ENCODE measurements at regions not wholly inside any gene's neighbourhood (a gene's known extent, or its start where the extent isn't known, plus 50 kb on each side); places are given as distances from the start of the nearest gene placed in this dataset.
"Not testable (repeated sequence)": the region's sequence is repeated elsewhere in the genome, so short reads cannot be mapped to it uniquely, and the experiment has no call there.

DNA sequence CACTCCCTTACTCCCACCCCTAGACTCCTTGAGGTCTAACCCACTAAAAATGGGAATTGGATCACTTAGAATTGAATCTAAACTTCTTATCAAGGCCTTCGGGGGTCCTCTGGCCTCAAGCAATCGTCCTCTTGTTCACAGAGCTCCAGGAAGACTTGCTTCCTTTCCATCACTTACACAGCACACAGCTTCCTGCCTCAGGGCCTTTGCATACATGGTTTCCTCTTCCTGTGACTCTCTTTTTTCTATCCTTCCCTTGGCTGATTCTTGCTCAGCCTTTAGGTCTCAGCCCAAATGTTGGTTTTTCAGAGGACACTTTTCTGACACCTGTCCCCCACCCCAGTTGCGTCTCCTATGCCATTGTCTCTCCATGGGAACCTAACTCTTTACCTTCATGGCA is 50.0 kb upstream of the ALDH1B1 start:
- DNase-seq = no peak

DNA sequence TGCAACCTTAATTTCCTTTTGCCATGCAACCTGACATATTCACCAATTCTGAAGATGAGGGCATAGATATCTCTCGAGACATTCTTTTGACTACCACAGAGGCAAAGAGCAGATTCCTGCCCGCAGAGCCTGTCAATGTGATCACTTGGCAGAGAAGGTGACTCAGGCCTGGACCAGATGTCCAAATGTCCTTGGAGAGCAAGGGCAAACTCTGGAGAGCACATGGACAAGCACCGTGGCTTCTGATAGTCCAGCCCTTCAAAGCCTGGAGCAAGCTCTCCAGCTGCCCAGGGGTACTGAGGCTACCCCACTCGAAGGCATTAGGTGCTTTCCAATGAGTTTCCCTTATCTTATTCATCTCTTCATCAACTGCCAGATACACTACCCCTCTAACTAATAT is 50.4 kb upstream of the ALDH1B1 start:
- DNase-seq = no peak

DNA sequence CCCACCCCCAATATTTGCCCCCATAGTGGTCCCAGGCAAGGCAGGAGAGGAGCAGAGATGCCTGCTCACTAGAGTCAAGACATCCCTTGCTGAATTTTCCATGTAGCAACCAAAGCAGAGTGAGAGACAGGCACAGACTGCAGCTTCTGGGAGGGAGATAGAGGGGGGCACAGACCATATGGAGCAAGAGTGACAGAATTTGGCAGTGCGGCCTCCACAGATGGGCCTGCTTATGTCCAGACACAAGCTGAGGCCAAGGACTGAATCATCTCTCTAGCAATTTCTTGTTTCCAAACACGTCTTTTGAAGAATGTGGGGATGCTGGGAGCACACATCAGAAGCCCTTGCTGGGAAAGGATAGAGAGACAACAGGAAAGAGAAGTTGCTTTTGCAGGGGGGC is 53.0 kb upstream of the ALDH1B1 start:
- no peak for DNase-seq

DNA sequence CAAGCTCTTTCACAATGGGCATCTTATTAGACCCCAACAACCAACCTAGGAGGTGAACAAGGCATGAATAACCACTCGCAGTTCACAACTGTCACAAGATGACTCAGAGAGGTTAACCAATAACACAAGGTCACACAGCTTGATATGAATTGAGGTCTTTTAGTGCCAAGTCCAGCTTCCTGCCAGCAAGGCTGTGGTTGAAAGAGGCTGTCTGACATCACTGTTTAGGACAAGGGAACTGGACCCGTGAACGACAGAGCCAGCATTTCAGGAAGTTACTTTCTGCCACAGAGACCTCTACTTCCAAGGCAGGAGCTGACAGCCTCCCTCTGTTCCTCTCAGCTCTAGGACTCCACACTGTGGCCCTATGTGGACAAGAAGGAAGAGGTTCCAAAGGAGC is 53.4 kb upstream of the ALDH1B1 start:
- DNase-seq = no peak

DNA sequence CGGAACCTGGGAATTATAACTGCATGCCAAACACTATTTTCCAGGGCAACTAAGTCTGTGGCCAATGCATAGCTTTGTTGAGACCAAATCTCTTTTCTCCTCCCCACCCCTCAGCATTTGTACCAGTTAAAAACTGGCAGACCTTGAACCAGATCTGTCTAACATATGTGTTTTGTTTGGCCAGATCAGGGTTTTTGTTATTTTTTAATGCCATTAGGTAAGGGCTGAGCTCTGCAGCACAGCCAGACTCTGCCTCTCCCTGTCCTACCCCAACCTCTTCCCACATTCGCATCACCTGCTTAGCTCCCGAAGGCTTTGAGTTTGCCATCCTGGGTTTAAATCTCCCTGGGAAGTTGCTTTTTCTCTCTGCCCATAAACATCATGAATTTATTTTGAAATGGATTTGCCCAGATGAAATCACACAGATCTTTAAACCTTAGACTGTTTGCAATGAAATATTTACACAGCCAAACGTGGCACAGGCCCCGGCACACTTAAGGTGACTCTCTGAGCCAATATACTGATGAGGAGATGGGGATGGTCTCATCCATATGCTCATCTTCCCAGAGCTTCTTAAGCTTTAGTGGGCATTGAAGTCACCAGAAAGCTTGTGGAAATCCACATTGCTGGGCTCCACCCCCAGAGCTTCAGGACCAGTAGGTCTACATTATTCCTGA is 54.0 kb upstream of the ALDH1B1 start:
- no peak for DNase-seq

GRCh38 chr9:38337706-38338264 is 54.7 kb upstream of the ALDH1B1 start:
- no peak for DNase-seq

- no peak for DNase-seq
Observed at GRCh38 chr9:38337181-38337580, 55.3 kb upstream of the ALDH1B1 start.

- no peak for DNase-seq
Observed at GRCh38 chr9:38336341-38336740, 56.2 kb upstream of the ALDH1B1 start.

GRCh38 chr9:38335686-38336085 is 56.8 kb upstream of the ALDH1B1 start:
- no peak for DNase-seq

DNA sequence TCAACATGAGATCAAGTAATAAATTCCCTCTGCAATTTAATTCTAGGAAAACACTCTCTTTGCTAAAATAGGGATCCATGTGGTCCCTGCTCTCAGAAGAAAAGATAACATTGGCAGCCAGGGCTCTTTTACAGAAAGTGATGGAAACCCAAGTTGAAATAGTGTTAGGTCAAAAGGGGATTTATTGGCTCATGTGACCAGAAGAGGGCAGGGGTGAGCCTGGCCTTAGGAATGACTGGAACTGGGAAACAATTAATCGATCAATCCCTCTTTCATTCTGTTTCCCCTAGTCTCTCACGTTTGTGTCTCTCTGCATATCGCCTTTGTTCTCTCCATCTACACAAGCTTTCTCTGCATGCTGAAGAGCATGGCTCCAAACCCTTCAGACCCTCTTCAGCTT is 58.3 kb upstream of the ALDH1B1 start:
- DNase-seq = no peak

- no peak for DNase-seq
Observed at GRCh38 chr9:38333047-38333446, 59.5 kb upstream of the ALDH1B1 start.

DNA sequence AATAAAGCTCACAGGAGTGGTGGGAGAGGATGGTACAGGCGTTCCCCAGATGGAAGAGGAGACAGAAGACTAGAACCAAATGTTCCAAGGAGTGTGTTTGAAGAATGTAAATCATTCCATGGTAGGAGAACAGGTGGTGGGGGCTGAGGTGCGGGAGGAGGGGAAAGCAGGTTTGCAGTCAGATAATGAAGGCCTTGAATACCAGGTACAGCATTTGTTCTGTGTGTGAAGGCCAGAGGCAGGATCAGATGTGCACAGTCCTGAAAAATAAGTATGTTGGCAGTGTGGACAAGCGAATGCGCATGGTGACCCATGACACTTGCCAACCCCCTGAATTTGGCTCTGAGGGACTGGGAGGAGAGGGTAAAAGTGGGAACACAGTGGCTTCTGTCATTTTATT is 59.9 kb upstream of the ALDH1B1 start:
- no peak for DNase-seq

DNA sequence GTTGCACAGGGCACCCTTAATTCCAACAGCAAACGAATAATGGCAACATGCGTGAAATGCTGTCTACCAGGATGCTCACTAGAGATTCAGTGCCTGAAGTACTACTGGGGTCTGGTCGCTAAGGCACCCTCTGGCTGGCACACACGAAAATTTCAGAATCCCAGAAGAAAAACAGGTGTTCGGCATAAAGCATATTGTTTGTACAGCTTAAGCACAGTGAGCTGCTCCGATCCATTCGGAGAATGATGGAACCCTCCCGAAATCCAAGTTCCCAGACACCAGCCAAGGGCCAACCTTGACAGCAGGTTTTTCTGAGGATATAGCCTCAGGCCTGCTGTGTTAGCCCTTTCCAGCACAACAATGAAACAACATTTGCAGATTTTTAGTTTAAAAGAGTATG is 61.4 kb upstream of the ALDH1B1 start:
- DNase-seq = no peak

DNA sequence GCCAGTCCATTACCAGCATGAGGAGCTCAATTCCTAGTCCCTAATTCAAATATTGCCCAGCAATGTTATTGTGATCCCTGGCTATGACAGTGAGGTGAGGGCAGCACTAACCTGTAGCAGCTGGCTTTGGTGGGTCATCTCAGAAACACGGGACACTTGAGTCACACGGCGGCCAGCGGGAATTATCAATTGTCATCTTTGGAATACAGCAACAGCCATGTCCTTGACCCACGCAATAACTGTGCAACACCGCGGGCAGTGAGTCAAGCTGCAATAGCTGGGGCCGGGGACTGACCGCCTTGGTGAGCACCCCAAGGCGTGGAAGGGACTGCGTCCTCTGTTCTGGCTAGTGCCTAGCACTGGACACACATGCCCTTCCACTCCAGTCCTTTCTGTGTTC is 62.5 kb upstream of the ALDH1B1 start:
- DNase-seq = no peak

DNA sequence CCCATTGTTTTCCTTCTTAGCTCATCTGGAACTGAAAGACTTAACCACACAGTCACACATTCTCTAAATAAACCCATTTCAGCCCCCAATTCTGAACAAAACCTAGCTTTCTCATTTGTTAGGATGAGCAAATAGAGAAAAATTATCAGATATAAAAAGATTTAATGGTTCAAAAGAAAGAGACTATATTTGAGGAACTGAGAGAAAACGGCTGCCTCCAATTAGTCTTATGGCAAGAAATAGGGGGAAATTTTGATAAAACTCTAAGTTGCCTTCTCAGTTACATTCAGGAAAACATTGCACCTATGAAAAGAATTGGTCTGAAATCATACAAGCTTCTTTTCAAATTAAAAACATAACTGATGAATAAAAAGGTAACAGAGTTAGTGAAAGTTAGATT is 63.7 kb upstream of the ALDH1B1 start:
- DNase-seq = no peak

DNA sequence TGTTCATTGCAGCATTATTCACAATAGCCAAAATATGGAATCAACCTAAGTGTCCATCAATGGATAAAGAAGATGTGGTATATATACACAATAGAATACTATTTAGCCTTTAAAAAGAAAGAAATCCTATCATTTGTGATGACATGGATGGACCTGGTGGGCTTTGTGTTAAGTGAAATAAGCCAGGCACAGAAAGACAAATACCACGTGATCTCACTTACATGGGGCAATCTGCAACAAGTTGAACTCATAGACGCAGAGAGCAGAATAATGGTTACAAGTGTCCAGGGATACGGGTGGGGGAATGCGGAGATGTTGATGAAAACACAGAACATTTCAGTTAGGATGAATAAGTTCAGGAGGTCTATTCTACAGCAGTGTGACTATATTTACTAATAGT is 66.4 kb upstream of the ALDH1B1 start:
- DNase-seq = no peak

DNA sequence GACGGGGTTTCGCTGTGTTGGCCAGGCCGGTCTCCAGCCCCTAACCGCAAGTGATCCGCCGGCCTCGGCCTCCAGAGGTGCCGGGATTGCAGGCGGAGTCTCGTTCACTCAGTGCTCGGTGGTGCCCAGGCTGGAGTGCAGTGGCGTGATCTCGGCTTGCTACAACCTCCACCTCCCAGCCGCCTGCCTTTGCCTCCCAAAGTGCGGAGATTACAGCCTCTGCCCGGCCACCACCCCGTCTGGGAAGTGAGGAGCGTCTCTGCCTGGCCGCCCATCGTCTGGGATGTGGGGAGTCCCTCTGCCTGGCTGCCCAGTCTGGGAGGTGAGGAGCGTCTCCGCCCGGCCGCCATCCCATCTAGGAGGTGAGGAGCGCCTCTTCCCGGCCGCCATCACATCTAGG is 68.3 kb upstream of the ALDH1B1 start:
- DNase-seq = not testable (repeated sequence)

DNA sequence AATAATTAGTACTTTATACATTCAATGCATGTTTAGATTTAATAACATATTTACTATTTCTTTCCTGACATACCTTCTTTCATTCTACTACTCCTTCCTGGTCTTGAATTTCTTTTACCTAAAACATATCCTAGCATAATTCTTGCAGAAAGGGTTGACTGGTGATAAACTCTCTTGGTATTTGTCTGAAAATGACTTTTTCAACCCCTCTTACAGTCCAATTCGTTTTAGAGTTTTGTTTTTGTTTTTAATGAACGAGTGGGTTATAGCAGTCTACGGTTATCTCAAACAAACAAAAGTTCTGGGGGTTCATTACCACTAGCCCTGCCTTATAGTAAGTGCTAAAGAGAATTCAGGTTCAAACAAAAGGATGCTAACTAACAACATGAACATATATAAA is 69.6 kb upstream of the ALDH1B1 start:
- no peak for DNase-seq

GRCh38 chr9:38319496-38320173 is 72.9 kb upstream of the ALDH1B1 start:
- no peak for DNase-seq

GRCh38 chr9:38318759-38319495 is 73.6 kb upstream of the ALDH1B1 start:
- no peak for DNase-seq

DNA sequence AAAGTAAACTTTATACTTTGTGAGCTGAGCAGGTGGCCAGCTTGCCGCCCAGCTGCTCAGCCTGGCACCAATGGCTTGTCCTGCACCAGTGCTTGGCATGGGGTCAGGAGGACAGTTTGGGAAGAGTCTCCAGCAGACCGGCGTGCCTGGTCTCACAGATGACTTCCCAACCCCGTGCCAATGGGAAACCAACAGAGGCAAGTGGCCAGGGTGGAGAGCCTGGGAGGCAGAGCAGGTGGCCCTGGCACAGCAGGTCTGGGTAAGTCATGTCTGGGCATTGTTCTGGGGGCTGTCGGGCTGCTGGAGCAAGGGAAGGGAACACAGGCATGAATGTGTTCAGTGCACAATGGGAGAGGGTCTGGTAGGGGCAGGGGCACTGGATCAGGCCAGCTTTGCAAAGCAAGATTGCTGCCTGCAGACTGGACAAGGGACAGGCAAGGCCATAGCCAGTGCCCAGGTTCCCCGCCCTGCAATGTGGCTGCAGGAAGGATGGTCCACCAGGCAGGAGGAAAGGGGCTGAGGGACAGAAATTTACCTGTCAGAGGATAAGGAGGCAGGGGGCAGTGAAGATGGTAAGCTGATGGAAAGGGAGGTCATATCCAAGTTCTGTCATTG is 76.2 kb upstream of the ALDH1B1 start:
- no peak for DNase-seq

DNA sequence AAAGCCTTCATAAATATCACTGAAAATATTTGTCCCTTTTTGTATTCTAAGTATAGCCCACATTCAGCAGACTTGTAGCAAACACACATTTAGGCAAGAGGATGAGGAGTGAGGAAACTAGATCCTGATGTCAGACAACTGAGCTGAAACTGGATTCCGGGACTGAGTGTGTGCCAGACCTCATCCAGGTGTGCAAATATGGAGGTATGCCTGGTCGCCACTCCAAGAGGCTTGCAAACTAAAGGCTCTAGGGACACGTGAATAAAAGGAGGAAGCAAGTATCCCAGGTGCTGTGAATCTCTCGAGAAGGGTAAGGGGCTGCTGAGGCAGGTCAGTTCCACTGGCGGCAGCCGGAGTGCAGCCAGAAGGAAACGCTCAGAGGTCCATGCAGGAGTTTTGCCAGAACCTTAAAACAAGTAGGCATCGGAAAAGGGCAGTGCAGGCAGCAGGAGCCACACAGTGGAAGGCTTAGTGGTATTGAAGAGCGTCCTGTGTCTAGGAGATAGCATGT is 77.4 kb upstream of the ALDH1B1 start:
- DNase-seq = no peak

DNA sequence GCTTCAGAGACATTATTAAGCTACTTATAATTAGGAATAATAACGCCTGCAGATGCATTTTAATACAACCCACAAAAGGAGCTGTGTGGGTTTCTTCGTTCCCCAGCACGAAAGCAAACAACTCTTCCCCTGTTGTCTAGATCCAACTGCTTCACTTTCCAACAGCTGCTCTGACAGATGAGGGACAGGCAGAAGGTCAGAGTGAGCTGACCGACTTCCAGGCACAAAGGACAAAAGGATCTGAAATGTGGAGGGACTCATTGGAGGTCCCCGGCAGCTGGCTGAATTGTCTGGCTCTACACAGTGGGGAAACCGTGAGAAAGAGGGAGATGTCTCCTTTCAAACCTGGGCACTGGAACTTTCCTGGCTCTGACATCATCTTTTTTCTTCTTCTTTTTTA is 79.1 kb upstream of the ALDH1B1 start:
- DNase-seq = no peak

Measured in activated naive CD4-positive, alpha-beta T cell treated with Interleukin-2 at 50 U/mL for 16 hours (primary cell).